Stomach (tissue), 8 donors: ENCODE measurements at regions not wholly inside any gene's neighbourhood (a gene's known extent, or its start where the extent isn't known, plus 50 kb on each side); places are given as distances from the start of the nearest gene placed in this dataset.
"Not testable (repeated sequence)": the region's sequence is repeated elsewhere in the genome, so short reads cannot be mapped to it uniquely, and the experiment has no call there.

Experiments
- DNase-seq, 2 donors: peaks; one replicate each; pipeline versions ENCODE4 v3.0.0 to v3.0.0-alpha.2; 2013 to 2019
- H3K27ac ChIP-seq, 5 donors: fragments of 200-600 bp in 4 of 5; sonication (generic) in 4 of 5; one replicate each; pipeline ENCODE4 v1.5.1; 2013 to 2019; ENCODE audit warnings: mild to moderate bottlenecking in 1 of 5, moderate library complexity in 1 of 5
- H3K27me3 ChIP-seq, 3 donors: fragments of 200-600 bp; sonication (generic); one replicate each; pipeline ENCODE4 v1.5.1; 2017 to 2019; ENCODE audit warnings: mixed run types in 1 of 3
- H3K36me3 ChIP-seq, 4 donors: fragments of 200-600 bp; sonication (generic); 1 replicate in 3 of 4; 2 replicates in 1 of 4; pipeline ENCODE4 v1.5.1; 2016 to 2019
- H3K4me1 ChIP-seq, 4 donors: fragments of 200-600 bp; sonication (generic); one replicate each; pipeline ENCODE4 v1.5.1; 2016 to 2019
- H3K4me3 ChIP-seq, 4 donors: fragments of 200-600 bp; sonication (generic) in 3 of 4; one replicate each; pipeline ENCODE4 v1.5.1; 2016 to 2019; ENCODE audit warnings: mild to moderate bottlenecking in 1 of 4
- H3K9me3 ChIP-seq, 4 donors: fragments of 200-600 bp; sonication (generic); one replicate each; pipeline ENCODE4 v1.5.1; 2016 to 2019
- WGBS, 5 donors: extraction: QIAGEN DNeasy Blood & Tissue Kit in 3 of 5; methylation state at CpG; one replicate each; pipeline versions ENCODE4 v1.1.5 to v1.1.7; 2013 to 2018; 5-methylcytosine and 5-hydroxymethylcytosine counted together
- intact Hi-C: fragments of 100-400 bp; cut with DNase I; formaldehyde crosslinking; loops from one replicate; pipeline ENCODE4 v1.15.1; 2023; ENCODE audit warnings: low total_unique reads
- donor health status: healthy with polysubstance abuse.
- donor health status: Bipolar disorder and iron deficiency.
- donor health status: healthy.

- H3K27me3 ChIP-seq, H3K36me3 ChIP-seq: not testable (repeated sequence)
Observed at GRCh38 chr18:15028037-15028436, 280.1 kb downstream of the ANKRD30B start.

DNA sequence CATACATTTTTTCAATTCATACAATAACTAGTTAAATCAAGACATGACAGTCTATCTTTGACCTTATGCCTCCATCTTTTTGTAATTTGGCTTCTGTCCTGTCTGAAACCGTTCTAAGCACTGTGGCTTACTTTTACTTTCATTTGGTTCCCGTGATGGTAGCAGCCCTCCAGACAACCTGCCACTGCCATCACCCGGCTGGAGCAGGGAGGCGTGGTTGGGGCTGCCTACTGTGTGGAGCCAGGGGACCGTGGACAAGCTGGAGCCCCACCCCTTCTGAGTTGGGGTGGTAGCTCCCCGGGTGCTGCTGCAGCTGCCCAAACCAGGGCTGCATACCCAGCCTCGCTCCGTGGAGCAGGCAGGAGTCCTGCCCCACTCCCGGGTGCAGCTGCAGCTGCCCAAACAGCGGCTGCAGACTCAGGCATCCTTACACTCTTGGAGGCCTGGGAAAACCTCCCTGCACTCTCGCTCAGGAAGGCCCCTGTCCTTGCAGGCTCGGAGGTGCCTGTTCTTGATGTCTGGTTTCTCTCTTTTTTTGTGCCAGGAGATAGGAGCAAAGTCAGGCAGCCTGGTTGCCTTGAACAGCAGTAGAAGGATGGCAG is 312.4 kb downstream of the ANKRD30B start:
- H3K4me1 ChIP-seq, H3K27me3 ChIP-seq, H3K27ac ChIP-seq, H3K36me3 ChIP-seq, intact Hi-C loops, H3K4me3 ChIP-seq, H3K9me3 ChIP-seq, DNase-seq: not testable (repeated sequence)
- WGBS, 5 donors, result 51 to 80% (median 70%) methylated on average over 3 to 8 of the region's 12 CpGs

More at GRCh38 chr18:15028037-15028436, 280.1 kb downstream of the ANKRD30B start:
- intact Hi-C loops, H3K27ac ChIP-seq, DNase-seq, H3K9me3 ChIP-seq, H3K4me1 ChIP-seq, H3K4me3 ChIP-seq: not testable (repeated sequence)
- 8 to 21% (median 17%) methylated on average over 4 of the region's 4 CpGs for WGBS, 5 donors

GRCh38 chr18:15061289-15061896 is 313.4 kb downstream of the ANKRD30B start:
- H3K4me1 ChIP-seq, H3K9me3 ChIP-seq, H3K27me3 ChIP-seq, intact Hi-C loops, H3K36me3 ChIP-seq, H3K4me3 ChIP-seq, H3K27ac ChIP-seq, DNase-seq: not testable (repeated sequence)
- WGBS, 5 donors, result 73 to 82% (median 76%) methylated on average over 7 to 9 of the region's 9 CpGs

DNA sequence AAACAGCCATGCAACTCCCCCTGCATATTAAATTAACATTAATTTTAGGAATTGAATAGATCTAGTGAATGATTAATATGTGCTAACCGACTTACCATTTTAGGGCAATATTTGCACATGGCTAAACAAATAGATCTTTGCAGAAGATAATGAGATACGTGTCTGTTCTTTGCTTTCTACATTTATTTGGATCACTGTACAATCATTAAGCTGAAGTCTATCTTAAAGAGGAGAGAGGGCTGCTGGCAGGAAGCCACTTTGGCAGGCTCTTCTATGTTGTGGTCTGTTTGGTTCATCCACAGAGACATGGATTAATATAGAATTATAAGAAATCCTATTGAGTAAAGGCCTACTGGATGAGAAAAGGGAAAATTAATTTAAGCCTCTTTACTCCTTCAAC is 318.5 kb downstream of the ANKRD30B start:
- DNase-seq, H3K36me3 ChIP-seq, H3K27ac ChIP-seq, H3K27me3 ChIP-seq, intact Hi-C loops, H3K4me3 ChIP-seq, H3K9me3 ChIP-seq, H3K4me1 ChIP-seq: not testable (repeated sequence)
- WGBS, 5 donors, result 26 to 41% (median 34%) methylated on average over 2 of the region's 2 CpGs

- H3K4me3 ChIP-seq, H3K27me3 ChIP-seq, DNase-seq, H3K4me1 ChIP-seq, H3K36me3 ChIP-seq, H3K27ac ChIP-seq, intact Hi-C loops, H3K9me3 ChIP-seq: not testable (repeated sequence)
- WGBS, 5 donors, result 70 to 81% (median 77%) methylated on average over 2 of the region's 2 CpGs
Observed at GRCh38 chr18:15071311-15071710, 323.3 kb downstream of the ANKRD30B start.
